Cardiac septum (tissue), 1 donor: ENCODE measurements at regions not wholly inside any gene's neighbourhood (a gene's known extent, or its start where the extent isn't known, plus 50 kb on each side); places are given as distances from the start of the nearest gene placed in this dataset.
A peak's percentile ranks its signal among the peaks of the same experiment; 100 is the strongest.
"Not testable (repeated sequence)": the region's sequence is repeated elsewhere in the genome, so short reads cannot be mapped to it uniquely, and the experiment has no call there.

ENCODE experiments used
- DNase-seq: peaks from one replicate; pipeline ENCODE4 v3.0.0-alpha.2; 2020; ENCODE audit warnings: low spot score
- intact Hi-C: fragments of 100-400 bp; cut with DNase I; formaldehyde crosslinking; loops from one replicate; pipeline ENCODE4 v1.14.0; 2022
- donor health status: DM: no; HTN: no; CAD: no.

DNA sequence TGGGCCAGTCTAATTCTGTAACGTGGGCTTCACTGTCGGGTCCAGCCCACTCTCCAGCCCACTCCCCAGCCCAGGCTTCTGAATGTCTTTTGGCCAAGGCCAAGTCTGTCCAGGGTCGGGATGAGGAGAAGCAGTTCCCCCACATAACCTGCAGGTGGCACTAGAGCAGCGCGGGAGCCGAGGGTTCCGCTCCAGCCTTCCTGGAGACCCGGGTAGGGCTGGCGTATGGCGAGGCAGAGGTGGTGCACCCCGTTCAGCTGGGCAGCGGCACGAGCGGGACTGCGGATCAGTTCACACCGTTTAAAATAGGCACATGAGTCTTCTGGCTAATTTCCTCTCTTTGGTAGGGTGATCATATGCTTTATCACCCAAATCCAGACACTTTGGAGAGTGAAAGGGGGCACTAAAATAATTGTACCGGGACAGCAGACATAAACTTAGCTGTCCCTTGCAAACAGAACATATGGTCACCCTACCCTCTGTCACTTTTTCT, 185.9 kb downstream of the MSX2 start:
- intact Hi-C loops, result loop anchor here (2.0 kb wide), 1 partner anchor 27 kb away; no protein-coding TSS in a partner anchor

DNA sequence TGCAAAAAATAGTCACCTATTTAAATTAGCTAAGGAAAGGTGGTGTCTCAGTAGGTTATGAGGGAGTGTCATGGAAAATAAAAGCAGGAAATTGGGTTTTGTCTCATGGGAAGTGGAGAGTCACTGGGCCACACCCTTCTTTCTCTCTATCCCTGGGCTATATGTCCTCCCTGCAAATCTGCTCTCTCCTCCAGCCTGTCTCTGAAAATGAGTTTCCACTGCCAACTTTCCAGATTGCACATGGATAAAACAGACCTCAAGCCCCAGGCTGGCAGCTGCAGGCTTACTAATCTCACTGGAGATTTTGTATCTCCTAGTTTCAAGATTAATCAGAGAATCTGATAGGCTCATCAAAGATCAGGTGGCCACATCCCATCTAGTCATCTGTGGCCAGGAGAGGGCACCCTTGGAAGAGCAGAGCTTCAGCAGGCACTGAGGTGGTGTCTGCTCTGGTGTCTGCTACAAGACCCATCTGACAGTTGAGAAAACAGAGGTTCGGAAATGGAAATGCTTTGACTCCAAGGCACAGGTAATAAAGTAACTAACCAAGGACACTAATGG, 178.9 kb downstream of the MSX2 start:
- intact Hi-C loops, result no loop called here
- no peak for DNase-seq

More for the DNA sequence above, 185.9 kb downstream of the MSX2 start:
- DNase-seq, result peak; percentile 82

DNA sequence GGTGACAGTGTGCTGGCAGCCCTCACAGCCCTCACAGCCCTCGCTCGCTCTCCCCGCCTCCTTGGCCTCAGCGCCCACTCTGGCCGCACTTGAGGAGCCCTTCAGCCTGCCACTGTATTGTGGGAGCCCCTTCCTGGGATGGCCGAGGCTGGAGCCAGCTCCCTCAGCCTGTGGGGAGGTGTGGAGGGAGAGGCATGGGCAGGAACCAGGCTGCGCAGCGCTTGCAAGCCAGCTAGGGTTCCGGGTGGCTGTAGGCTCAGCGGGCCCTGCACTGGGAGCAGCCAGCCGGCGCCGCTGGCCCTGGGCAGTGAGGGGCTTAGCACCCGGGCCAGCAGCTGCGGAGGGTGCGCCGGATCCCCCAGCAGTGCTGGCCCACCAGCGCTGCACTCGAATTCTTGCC, 177.0 kb downstream of the MSX2 start:
- intact Hi-C loops, result no loop called here
- DNase-seq, result no peak

DNA sequence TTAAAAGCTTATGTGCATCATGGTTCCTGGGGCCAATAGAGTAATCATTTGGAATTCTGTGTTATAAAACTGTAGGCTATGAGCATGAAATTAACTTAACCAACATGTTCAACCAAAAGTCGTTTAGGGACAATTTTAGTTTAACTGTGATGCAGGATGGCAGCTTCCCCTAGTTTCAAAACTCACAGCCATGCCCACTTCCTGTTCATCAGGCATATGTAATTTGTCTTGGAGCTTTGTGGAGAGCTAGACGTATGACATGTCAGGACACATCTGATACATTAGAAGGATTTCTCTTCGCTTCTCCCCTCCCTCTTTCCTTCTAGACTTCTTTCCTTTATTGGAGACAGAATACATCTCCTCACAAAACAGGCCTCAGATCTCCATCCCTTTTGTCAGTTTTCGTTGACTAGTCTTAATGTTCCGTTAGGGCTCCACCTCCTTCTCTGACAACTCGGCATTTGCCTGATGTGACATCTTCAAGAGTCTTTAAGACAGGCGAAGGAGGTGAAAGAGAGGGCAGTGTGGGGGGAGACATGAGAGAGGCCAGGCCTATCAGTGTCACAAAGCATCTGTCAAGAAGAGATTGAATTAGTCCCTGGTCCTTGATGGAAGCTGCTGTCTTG, 176.0 kb downstream of the MSX2 start:
- intact Hi-C loops, result no loop called here
- no peak for DNase-seq

DNA sequence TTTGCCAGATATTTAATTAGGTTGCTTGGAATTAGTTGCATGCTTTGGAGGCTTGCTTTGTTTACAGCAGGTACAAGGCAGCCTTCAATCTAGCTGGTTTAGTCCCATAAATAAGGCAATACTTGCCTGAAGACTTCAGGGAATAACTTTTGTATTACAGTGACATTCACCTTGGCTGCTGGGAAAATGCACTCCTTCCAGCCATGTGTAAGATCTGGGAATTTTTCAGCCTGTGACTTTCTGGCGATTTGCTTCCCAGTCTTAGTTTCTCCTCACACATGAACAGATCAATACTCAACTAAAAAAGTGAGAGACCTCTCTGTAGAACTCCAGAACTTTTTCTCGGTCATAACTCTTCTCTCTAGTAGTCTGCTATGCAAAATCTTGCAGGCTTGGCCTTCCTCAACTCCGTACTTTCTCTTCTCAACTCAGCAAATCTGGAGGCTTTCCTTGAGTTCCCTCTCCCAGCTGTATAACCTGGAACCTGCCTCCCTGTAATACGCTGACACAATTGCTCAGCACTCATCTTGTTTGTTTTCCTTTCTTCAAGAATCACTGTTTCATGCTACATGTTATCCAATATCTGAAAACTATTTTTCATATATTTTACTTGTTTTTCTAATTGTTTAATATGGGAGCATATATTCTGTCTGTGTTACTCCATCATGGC, 173.0 kb downstream of the MSX2 start:
- intact Hi-C loops, result no loop called here
- no peak for DNase-seq

DNA sequence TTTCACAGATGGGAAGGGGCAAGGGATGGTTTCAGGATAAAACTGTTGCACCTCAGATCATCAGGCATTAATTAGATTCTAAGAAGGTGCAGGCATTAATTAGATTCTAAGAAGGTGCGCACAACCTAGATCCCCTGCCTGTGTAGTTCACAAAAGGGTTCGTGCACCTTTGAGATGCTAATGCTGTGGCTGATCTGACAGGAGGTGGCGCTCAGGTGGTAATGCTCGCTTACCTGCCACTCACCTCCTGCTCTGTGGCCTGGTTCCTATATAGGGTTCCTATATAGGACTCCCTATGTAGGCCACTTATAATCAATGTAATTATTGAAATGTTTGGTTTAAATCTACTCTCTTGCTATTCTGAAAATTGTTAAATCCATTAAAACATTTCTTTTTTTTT, 171.0 kb downstream of the MSX2 start:
- intact Hi-C loops, result no loop called here

DNA sequence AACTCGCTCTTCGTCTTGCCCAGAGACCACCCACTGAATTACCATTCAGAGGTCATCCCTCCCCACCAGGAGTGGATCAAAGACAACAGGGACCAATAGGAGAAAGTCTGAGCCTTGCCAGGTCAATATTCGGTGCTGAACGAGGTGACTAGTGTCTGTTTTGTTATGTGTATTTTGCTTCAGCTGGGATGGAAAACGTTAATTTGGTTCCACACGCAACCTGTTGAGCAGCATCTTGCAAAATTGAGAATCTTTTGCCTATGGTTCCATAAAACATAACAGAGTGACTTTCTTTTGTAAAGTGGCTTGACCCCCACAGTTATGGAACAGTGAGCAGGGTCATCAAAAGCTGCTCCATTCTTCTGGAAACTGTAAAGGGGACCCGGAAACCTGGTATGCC, 168.4 kb downstream of the MSX2 start:
- intact Hi-C loops, result no loop called here
- DNase-seq, result no peak

More for the DNA sequence above, 171.0 kb downstream of the MSX2 start:
- no peak for DNase-seq

DNA sequence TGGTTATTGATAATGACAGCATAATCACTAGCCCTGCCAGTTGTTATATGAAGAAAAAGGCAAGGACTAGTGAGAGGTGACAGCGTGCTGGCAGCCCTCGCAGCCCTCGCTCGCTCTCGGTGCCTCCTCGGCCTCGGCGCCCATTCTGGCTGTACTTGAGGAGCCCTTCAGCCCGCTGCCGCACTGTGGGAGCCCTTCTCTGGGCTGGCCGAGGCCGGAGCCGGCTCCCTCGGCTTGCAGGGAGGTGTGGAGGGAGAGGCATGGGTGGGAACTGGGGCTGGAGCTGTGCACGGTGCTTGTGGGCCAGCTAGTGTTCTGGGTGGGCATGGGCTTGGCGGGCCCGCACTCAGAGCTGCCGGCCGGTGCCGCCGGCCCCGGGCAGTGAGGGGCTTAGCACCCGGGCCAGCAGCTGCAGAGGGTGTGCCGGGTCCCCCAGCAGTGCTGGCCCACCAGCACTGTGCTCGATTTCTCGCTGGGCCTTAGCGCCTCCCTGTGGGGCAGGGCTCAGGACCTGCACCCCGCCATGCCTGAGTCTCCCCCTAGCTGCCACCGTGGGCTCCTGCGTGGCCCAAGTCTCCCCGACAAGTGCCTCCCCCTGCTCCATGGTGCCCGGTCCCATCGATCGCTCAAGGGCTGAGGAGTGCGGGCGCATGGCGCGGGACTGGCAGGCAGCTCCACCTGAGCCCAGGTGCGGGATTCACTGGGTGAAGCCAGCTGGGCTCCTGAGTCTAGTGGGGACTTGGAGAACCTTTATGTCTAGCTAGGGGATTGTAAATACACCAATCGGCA, 156.2 kb downstream of the MSX2 start:
- intact Hi-C loops, result not testable (repeated sequence)

DNA sequence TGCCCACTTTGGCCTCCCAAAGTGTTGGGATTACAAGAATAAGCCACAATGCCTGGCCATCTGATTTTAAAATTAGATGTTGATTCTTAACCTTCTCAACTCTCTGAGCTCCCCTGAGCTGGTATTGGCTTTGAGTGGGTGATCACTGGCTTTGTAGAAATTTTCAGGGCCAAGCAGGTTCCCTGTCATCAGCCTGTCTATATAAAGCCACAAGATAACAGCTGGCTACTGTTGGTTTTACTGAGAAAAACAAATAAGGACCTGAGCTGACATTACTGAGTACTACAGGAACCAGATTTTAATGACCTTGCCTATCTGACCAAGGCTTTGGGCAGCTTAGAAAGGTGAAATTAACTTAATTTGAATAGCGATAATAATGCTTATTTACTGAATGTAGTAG, 153.6 kb downstream of the MSX2 start:
- DNase-seq, result no peak
- intact Hi-C loops, result no loop called here

More for the DNA sequence above, 156.2 kb downstream of the MSX2 start:
- DNase-seq, result not testable (repeated sequence)

DNA sequence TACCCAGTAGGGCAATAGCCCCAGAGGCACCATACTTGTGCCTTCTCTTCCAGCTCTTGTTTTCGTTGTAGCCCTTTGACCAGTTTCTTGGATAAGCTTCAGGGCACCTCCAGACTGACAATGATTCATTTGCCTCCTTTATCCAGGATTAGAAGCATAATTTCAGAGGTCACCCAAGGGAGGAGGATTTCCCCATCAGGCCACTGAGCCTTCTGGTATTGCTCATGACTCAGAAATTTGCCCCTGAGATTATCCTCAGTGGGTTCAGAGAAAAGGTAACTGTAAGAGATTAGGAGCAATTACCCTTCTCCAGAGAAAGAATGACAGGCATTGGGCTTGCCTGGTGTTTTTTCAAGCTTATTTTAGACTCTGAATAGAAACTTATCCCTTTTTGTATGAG, 147.9 kb downstream of the MSX2 start:
- DNase-seq, result no peak
- intact Hi-C loops, result no loop called here

DNA sequence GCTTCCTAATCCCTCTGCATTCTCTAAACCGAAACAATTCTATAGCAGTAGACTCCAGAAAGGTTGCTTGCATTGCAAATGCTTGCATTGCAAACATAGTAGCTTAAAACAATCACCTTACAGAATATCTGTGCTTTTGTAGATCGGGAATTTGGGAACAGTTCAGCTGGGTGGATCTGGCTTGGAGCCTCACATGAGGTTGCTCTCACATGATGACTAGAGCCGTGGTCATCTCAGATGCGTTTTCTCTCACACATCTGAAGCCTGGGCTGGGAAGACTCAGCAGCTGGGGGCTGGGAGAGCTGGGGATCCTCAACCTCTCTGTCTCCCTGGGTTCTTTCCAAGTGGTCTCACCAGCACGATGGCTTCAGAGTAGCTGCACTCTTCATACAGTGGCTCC, 127.8 kb downstream of the MSX2 start:
- no peak for DNase-seq
- intact Hi-C loops, result no loop called here

DNA sequence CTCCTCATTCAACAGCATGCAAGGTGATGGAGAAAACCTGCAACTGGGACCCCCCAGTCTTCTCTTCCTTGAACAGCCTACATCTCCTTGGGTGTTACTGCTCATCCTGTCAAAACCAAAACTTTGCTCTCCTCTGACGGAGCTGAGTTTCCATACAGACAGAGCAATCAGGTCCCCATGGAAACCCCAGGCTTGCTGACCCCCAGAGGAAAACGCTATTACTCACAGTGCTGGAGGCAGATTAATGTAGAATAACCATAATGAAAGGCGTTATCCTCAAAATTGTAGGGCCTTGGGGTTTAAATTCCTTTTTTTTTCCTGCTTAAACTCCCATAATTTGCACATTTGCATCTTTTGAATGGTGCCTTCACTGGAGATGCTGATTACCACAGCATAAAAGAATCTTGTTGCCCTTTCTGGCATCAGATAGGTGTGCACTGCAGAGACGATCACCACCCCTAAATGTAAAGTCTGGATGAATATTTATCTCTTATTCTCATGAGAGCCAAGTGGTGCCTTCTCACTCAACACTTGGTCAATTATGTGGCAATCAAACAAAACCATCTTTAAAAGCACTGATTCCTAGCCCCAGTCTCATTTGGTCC, 126.3 kb downstream of the MSX2 start:
- intact Hi-C loops, result no loop called here

DNA sequence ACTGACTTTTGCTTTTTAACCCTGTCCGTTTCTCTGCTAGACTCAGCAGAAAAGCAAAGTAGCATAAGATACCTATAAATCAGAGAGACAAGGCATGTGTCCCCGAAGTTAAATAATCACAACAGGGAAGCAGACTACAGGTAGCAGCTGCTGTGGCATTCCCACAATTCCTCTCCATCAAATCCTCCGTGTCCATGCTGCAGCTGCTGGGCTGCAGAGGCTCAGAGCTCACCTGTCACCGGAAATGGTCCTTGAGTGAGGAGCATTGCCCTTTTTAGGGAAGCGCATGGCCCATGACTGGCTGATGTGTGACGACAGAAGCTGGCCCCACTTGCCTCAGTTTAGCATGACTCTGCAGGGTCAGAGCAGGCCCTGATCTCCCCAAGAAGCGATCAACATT, 125.0 kb downstream of the MSX2 start:
- intact Hi-C loops, result no loop called here
- no peak for DNase-seq

More for the DNA sequence above, 126.3 kb downstream of the MSX2 start:
- no peak for DNase-seq

DNA sequence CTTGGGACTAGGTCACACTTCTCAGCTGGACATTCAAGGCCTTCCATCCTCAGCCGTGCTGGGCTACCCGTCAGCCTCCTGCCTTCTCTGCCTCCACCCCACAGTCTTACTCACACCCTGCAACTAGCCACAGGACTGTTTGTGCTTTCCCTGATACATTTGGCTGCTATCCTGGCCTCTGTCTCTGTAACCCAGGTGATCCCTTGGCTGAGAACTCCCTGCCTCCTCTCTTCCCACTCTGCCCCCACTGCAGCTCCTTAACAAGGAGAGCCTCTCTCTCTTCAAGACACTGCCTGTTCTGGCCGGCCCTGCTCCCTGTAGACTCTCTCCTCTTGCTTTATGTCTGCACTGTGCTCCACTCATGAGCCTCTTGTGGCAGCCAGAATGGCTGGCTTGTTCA, 120.6 kb downstream of the MSX2 start:
- intact Hi-C loops, result no loop called here
- no peak for DNase-seq

DNA sequence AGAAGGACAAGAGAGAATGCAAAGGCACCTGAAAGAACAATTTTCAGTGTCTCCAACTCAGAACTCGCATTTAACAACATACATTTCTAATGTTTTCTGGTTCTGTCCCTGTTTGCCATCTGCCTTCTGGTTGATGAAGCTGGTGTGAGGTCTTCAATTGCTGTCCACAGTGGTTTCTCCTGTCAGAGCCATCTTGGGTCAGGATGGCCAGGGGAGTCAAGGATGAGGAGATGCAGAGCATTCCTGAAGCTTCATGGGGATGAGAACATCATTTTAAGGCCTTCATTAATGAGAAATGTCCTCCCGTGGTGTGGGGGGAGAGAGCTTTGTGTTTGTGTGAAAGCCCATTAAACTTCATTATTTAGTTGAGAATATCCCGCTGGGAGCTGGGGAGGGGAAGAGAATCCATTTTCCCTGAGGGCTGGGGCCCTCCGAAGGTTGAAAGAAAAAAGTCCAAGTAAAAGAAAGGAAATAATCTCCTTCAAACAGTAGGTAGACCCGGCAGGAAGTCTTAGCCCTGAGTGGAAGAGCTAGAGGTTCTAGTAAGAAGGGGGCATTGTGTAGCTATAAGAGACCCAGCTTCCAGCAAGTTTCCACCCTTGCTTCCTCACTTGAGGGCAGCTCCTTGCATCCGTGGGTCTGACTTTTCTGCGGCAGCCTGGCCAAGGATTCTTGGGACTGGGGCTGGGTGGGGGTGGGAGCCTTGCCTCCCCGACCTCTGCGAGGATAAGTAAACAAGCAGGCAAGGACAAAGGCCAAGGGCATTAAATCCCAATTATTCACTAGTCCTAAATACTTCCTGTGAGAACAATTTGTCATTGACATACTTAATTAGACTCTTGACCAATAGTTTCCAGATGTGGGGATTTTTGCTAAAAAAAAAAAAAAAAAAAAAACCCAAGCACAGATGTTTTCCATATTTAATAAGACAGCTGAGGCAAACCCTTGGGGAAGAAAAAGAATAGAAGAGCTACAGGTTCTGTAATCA, 119.2 kb downstream of the MSX2 start:
- intact Hi-C loops, result no loop called here
- no peak for DNase-seq

DNA sequence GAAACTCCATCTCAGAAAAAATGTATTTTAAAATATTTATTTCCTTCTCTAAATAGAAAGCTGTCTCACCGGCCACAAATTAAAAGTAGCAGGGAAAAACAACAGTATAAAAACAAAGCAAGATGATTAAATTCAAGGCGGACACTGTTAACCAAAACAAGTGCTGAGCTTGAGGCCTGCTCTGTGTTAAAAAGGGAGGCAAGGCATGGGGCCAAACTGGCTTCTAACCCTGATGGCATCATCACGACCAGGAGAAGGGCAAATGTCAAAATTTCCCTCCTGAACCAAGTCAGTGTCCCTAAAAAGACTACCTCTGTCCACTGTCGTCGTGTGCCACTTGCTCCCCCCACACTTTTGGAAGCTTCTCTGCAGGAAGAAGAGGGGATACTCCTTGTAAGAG, 116.1 kb downstream of the MSX2 start:
- intact Hi-C loops, result no loop called here
- DNase-seq, result no peak

DNA sequence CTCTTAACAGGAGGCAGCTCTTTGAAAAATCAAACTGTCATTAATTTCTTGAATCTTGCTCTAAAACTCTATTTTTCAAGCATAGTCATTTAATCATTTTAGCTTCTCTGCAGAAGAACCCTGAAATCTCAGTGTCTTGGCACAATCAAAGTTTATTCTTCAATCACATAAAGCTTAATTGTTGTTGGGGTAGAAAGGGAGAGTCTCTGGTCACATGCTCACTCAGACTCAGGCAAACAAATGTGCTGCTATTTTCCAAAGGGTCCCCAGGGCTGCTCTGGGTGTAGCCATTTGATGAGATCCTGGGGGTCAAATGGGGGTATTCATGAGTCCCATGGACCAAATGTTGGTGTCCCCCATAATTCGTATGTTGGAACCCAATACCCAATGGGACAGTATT, 114.8 kb downstream of the MSX2 start:
- intact Hi-C loops, result no loop called here

More for the DNA sequence above, 114.8 kb downstream of the MSX2 start:
- no peak for DNase-seq
